Neural cell (in vitro differentiated cells): ENCODE measurements at regions not wholly inside any gene's neighbourhood (a gene's known extent, or its start where the extent isn't known, plus 50 kb on each side); places are given as distances from the start of the nearest gene placed in this dataset.

Source experiments
- H2AFZ ChIP-seq: fragments of 200-600, 300-800 bp; sonication (generic), shearing (Covaris generic); 2 replicates; pipeline ENCODE4 v1.6.0; 2014; ENCODE audit warnings: low read depth, mild to moderate bottlenecking, antibody characterized with exemption, low read length, moderate library complexity
- H3F3A ChIP-seq: fragments of 200-600 bp; shearing (Covaris generic); 2 replicates; pipeline ENCODE4 v1.6.1; 2016; ENCODE audit warnings: mild to moderate bottlenecking, moderate library complexity, mixed read lengths, antibody characterized with exemption, low read length; ENCODE audit not compliant: insufficient read depth, poor library complexity, severe bottlenecking
- H3K27ac ChIP-seq: fragments of 200-600, 300-800 bp; sonication (generic), shearing (Covaris generic); 2 replicates; pipeline ENCODE4 v1.5.1; 2014; ENCODE audit warnings: mild to moderate bottlenecking, low read length, moderate library complexity
- H3K27me3 ChIP-seq: fragments of 300-800, 200-600 bp; sonication (generic), shearing (Covaris generic); 2 replicates; pipeline ENCODE4 v1.6.0; 2014; ENCODE audit warnings: mild to moderate bottlenecking, low read depth, low read length, moderate library complexity; ENCODE audit not compliant: insufficient read depth
- H3K36me3 ChIP-seq: fragments of 300-800, 200-600 bp; sonication (generic), shearing (Covaris generic); 2 replicates; pipeline ENCODE4 v1.5.1; 2014; ENCODE audit warnings: mild to moderate bottlenecking, antibody characterized with exemption, low read length, moderate library complexity; ENCODE audit not compliant: insufficient read depth
- H3K4me2 ChIP-seq: fragments of 300-800, 200-600 bp; sonication (generic), shearing (Covaris generic); 2 replicates; pipeline ENCODE4 v1.6.0; 2014; ENCODE audit warnings: mild to moderate bottlenecking, low read length
- H3K4me3 ChIP-seq: fragments of 300-800, 200-600 bp; sonication (generic), shearing (Covaris generic); 2 replicates; pipeline ENCODE4 v1.5.1; 2014; ENCODE audit warnings: mild to moderate bottlenecking, low read length, moderate library complexity
- H3K79me2 ChIP-seq: fragments of 200-600 bp; shearing (Covaris generic); replicated peaks from 2 replicates; pipeline ENCODE4 v1.6.0; 2014; ENCODE audit warnings: mild to moderate bottlenecking, low read length, moderate library complexity; ENCODE audit not compliant: insufficient read depth
- H3K9ac ChIP-seq: fragments of 300-800, 200-600 bp; sonication (generic), shearing (Covaris generic); 2 replicates; pipeline ENCODE4 v1.6.1; 2016; ENCODE audit warnings: mild to moderate bottlenecking, low read length, mixed read lengths
- H3K9me2 ChIP-seq: fragments of 200-600 bp; shearing (Covaris generic); 2 replicates; pipeline ENCODE4 v1.6.1; 2016; ENCODE audit warnings: mild to moderate bottlenecking, low read length, mixed read lengths; ENCODE audit not compliant: insufficient read depth
- H3K9me3 ChIP-seq: fragments of 200-600, 300-800 bp; sonication (generic), shearing (Covaris generic); 2 replicates; pipeline ENCODE4 v1.6.1; 2016; ENCODE audit warnings: mild to moderate bottlenecking, mixed run types, low read length, moderate library complexity, mixed read lengths
- H4K20me1 ChIP-seq: fragments of 200-600 bp; shearing (Covaris generic); 2 replicates; pipeline ENCODE4 v1.6.1; 2016; ENCODE audit warnings: mild to moderate bottlenecking, mixed run types; ENCODE audit not compliant: insufficient read depth
- CTCF ChIP-seq: fragments of 450-650 bp; IDR thresholded peaks from 2 replicates; pipeline ENCODE4 v1.5.1; 2014; ENCODE audit warnings: antibody characterized with exemption, mild to moderate bottlenecking, moderate library complexity; ENCODE audit not compliant: poor library complexity, severe bottlenecking
- EP300 ChIP-seq: fragments of 450-650 bp; conservative IDR thresholded peaks from 2 replicates; pipeline ENCODE4 v1.6.1; 2014; ENCODE audit warnings: antibody characterized with exemption, mild to moderate bottlenecking, moderate library complexity; ENCODE audit not compliant: poor library complexity, severe bottlenecking
- EZH2 ChIP-seq: fragments of 200-600, 300-800 bp; shearing (Covaris generic), sonication (generic); IDR thresholded peaks from 2 replicates; pipeline ENCODE4 v1.6.1; 2014; ENCODE audit warnings: antibody characterized with exemption, low read length, borderline replicate concordance, mild to moderate bottlenecking; ENCODE audit not compliant: insufficient read depth, poor library complexity, severe bottlenecking
- MXI1 ChIP-seq: fragments of 450-650 bp; conservative IDR thresholded peaks from 2 replicates; pipeline ENCODE4 v1.6.1; 2014; ENCODE audit warnings: antibody characterized with exemption, mild to moderate bottlenecking; ENCODE audit not compliant: poor library complexity, severe bottlenecking
- POLR2AphosphoS5 ChIP-seq: IDR thresholded peaks from 2 replicates; pipeline ENCODE4 v1.6.1; 2012
- RAD21 ChIP-seq: fragments of 450-650 bp; conservative IDR thresholded peaks from 2 replicates; pipeline ENCODE4 v1.6.1; 2014; ENCODE audit warnings: antibody characterized with exemption, mild to moderate bottlenecking, moderate library complexity
- REST ChIP-seq: IDR thresholded peaks from 2 replicates; pipeline ENCODE4 v1.6.1; 2012; ENCODE audit warnings: borderline replicate concordance
- SMC3 ChIP-seq: fragments of 450-650 bp; conservative IDR thresholded peaks from 2 replicates; pipeline ENCODE4 v1.6.1; 2014; ENCODE audit warnings: antibody characterized with exemption, mild to moderate bottlenecking, moderate library complexity; ENCODE audit not compliant: poor library complexity
- TAF1 ChIP-seq: IDR thresholded peaks from 2 replicates; pipeline ENCODE4 v1.6.1; 2012; ENCODE audit warnings: low read depth

DNA sequence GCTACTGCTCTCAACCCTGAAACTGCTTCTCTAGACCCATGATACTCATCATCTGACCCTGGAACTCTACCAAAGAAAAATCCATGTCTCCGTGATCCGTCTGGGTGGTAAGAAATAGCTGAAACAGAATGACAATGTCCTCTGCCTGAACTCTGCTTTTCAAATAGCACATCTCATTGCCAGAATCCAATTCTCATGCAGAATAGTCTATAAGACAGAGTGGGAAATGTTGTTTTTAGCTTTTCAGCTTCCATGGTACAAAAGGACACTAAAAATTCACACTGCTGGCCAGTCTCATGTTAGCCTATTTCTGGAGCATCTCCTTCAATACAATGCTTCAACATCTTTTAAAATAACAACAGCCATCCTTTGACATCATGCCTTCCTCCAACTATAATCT, 1355.8 kb upstream of the PRMT6 start:
- H3K27ac ChIP-seq: no peak overlapping the region
- no peak for TF ChIP-seq POLR2AphosphoS5
- TF ChIP-seq EP300: no peak
- no peak for TF ChIP-seq CTCF
- TF ChIP-seq MXI1: no peak
- no peak for TF ChIP-seq RAD21
- no peak for TF ChIP-seq SMC3
- TF ChIP-seq TAF1: no peak
- TF ChIP-seq REST: no peak
- no peak for TF ChIP-seq EZH2
- H4K20me1 ChIP-seq: no peaks in the 10 kb centered on the region
- no peaks in the 10 kb centered on the region for H3K79me2 ChIP-seq
- no peaks in the 10 kb centered on the region for H3K9me3 ChIP-seq
- H3F3A ChIP-seq: no peaks in the 10 kb centered on the region
- no peaks in the 10 kb centered on the region for H3K36me3 ChIP-seq
- no peak overlapping the region for H3K4me2 ChIP-seq
- H3K9me2 ChIP-seq: no peaks in the 10 kb centered on the region
- no peaks in the 10 kb centered on the region for H3K27me3 ChIP-seq
- H2AFZ ChIP-seq: no peak overlapping the region
- H3K4me3 ChIP-seq: no peak overlapping the region
- H3K9ac ChIP-seq: no peak overlapping the region

GRCh38 chr1:105724286-105724685, 1332.2 kb upstream of the PRMT6 start:
- no peak overlapping the region for H3K4me2 ChIP-seq
- no peaks in the 10 kb centered on the region for H3K79me2 ChIP-seq
- no peak overlapping the region for H3K9ac ChIP-seq
- TF ChIP-seq MXI1: no peak
- no peak for TF ChIP-seq CTCF
- TF ChIP-seq TAF1: no peak
- TF ChIP-seq REST: no peak
- TF ChIP-seq EZH2: no peak
- TF ChIP-seq POLR2AphosphoS5: no peak
- TF ChIP-seq RAD21: no peak
- no peak for TF ChIP-seq EP300
- no peak for TF ChIP-seq SMC3
- H3K9me2 ChIP-seq: no peaks in the 10 kb centered on the region
- no peak overlapping the region for H3K4me3 ChIP-seq
- H3K9me3 ChIP-seq: no peaks in the 10 kb centered on the region
- no peak overlapping the region for H2AFZ ChIP-seq
- H3K36me3 ChIP-seq: no peaks in the 10 kb centered on the region
- H3K27me3 ChIP-seq: no peaks in the 10 kb centered on the region
- H3K27ac ChIP-seq: no peak overlapping the region
- H3F3A ChIP-seq: no peaks in the 10 kb centered on the region
- no peaks in the 10 kb centered on the region for H4K20me1 ChIP-seq
